Immature natural killer cell (primary cell): ENCODE measurements at regions not wholly inside any gene's neighbourhood (a gene's known extent, or its start where the extent isn't known, plus 50 kb on each side); places are given as distances from the start of the nearest gene placed in this dataset.
"Not testable (repeated sequence)": the region's sequence is repeated elsewhere in the genome, so short reads cannot be mapped to it uniquely, and the experiment has no call there.

Experiments
- DNase-seq, 3 donors: peaks; one replicate each; pipeline ENCODE4 v3.0.0; 2022; ENCODE audit warnings: mixed read lengths in 1 of 3
- H3K27ac Mint-ChIP-seq, 6 donors: one replicate each; pipeline ENCODE4 v1.8.0; 2020; ENCODE audit warnings: mixed read lengths in 6 of 6, mild to moderate bottlenecking in 5 of 6, inconsistent platforms in 4 of 6, moderate library complexity in 3 of 6
- H3K27me3 Mint-ChIP-seq, 3 donors: one replicate each; pipeline ENCODE4 v1.8.0; 2020 to 2021; ENCODE audit warnings: low read depth in 3 of 3, mild to moderate bottlenecking in 3 of 3, mixed read lengths in 3 of 3, moderate library complexity in 3 of 3, inconsistent platforms in 1 of 3
- H3K36me3 Mint-ChIP-seq, 3 donors: one replicate each; pipeline ENCODE4 v1.8.0; 2020; ENCODE audit warnings: mixed read lengths in 3 of 3, inconsistent platforms in 2 of 3, mild to moderate bottlenecking in 2 of 3
- H3K4me1 Mint-ChIP-seq, 2 donors: one replicate each; pipeline ENCODE4 v1.8.0; 2020; ENCODE audit warnings: inconsistent platforms in 2 of 2, mild to moderate bottlenecking in 2 of 2, mixed read lengths in 2 of 2, moderate library complexity in 1 of 2
- H3K4me3 Mint-ChIP-seq, 5 donors: one replicate each; pipeline ENCODE4 v1.8.0; 2020; ENCODE audit warnings: mild to moderate bottlenecking in 5 of 5, mixed read lengths in 5 of 5, inconsistent platforms in 3 of 5, moderate library complexity in 3 of 5
- H3K9me3 Mint-ChIP-seq, 6 donors: one replicate each; pipeline ENCODE4 v1.8.0; 2020; ENCODE audit warnings: mild to moderate bottlenecking in 6 of 6, mixed read lengths in 6 of 6, inconsistent platforms in 4 of 6, moderate library complexity in 3 of 6

DNA sequence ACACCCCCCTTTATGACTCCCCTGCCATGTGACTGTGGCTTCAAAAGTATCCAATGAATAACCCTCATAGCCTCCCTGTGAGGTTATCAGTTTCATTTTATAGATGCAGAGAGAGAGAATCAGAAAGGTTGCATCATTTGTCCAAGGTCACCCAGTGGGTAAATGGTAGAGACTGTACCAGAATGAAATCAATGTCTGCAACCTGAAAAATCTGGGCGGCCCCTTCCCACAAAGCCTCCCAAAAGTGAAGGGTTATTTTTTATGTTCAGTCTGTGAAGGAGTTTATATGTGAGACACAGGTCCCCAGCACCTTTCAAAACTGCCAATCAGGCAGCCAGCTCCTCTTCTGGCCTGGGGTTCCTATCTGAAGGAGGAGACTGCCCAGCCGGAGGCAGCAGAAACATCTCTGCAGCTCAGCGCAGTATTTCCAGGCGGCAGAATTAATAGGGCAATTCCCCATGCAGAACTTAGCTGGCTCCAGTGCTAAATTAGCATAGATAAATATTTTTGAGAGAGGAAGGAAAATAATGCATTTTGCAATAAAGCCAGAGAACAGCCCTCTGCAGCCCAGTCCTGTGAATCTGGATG, 130.8 kb upstream of the PRR20G start:
- peaks cover 0 to 2% (median 0%) of the 10 kb centered on the region in 6 donors for H3K9me3 Mint-ChIP-seq
- no peak overlapping the region for H3K27ac Mint-ChIP-seq
- no peaks in the 10 kb centered on the region for H3K36me3 Mint-ChIP-seq
- DNase-seq = no peak
- no peaks in the 10 kb centered on the region for H3K4me1 Mint-ChIP-seq
- H3K27me3 Mint-ChIP-seq = peaks cover 4 to 19% (median 5%) of the 10 kb centered on the region in 3 donors
- H3K4me3 Mint-ChIP-seq = no peak overlapping the region

DNA sequence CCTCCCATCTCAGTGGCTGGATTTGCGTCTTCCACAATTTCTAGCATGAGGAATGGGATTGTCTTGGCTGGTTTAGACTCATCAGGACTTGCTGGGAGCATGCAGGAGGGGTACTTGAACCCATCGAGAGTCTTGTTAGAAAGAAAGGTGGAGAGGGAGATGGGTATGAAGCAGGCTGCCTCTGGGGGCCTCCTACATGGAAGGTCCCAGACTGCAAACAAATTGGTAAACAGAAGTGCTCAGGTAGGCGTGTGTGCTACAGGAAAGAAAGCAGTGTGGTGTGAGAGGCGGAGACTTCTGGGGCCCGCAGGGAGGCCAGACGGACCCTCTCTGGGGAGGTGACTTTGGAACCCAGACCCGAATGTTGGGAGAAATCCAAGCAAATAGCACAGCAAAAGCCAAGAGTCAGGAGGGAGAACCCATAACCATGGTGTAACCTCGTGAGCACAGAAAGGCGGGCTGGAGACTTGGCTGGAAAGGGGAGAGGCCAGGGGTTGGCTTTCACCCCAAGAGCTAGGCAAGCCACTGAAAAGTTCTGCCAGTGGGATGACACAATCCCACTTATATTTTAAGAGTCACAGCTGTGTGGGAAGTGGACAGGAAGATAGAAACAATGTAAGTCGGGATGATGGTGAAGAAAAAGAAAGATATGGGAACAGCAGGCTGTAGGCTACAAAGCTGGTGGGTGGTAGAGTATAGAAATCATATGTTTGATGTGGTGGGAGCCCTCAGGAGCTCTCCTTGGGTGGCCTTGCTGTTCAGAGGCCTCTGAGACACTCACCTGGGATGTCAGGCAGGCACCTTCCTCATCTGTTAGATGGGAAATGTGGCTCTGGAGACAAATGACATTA, 130.1 kb upstream of the PRR20G start:
- peaks cover 4 to 20% (median 9%) of the 10 kb centered on the region in 3 donors for H3K27me3 Mint-ChIP-seq

DNA sequence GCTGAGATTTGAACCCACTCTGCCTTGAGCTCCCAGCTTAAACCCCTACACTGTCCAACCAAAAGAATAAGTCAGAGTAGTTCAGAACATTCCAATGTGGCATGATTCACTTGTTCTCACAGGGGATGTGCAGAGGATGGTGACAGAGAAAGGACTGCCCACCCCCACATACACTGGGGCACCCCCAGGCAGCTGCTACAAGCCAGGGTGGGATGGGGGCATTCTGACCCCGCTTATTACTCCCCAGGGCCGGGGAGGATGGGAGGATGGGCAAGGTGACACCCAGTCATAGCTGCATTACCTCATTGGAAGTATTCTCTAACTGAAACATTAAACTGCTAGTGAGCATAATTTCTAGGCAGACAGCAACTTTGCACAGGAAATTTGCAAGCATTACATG, 126.0 kb upstream of the PRR20G start:
- H3K27ac Mint-ChIP-seq = no peak overlapping the region
- H3K9me3 Mint-ChIP-seq = peaks cover 0 to 4% (median 0%) of the 10 kb centered on the region in 6 donors
- no peaks in the 10 kb centered on the region for H3K4me1 Mint-ChIP-seq
- H3K36me3 Mint-ChIP-seq = no peaks in the 10 kb centered on the region
- H3K4me3 Mint-ChIP-seq = no peak overlapping the region
- H3K27me3 Mint-ChIP-seq = peaks cover 2 to 18% (median 4%) of the 10 kb centered on the region in 3 donors
- DNase-seq = no peak

More for the DNA sequence above, 130.1 kb upstream of the PRR20G start:
- Mint-ChIP-seq H3K4me1 (no peaks in the 10 kb centered on the region), H3K9me3 (peaks cover 0 to 4% (median 0%) of the 10 kb centered on the region in 6 donors), H3K36me3 (no peaks in the 10 kb centered on the region), H3K4me3 (no peak overlapping the region), H3K27ac (no peak overlapping the region)
- no peak for DNase-seq

DNA sequence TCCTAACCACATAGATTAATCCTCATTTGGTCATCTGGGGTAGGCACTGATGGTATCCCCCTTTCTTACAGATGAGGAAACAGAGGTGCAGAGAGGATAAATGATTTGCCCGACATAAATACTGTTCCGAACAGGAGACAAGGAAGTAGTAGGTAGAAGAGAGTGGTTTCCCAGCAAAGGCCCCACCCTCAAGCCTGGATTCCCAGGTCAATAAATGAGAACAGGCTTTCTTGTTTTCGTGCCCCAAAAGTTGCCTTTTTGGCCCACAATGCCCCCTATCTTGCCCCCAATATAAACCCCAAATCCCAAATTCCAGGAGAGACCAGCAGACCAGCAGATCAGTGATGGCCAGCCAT, 125.5 kb upstream of the PRR20G start:
- H3K4me1 Mint-ChIP-seq = no peaks in the 10 kb centered on the region
- H3K9me3 Mint-ChIP-seq = peaks cover 0 to 4% (median 0%) of the 10 kb centered on the region in 6 donors
- H3K36me3 Mint-ChIP-seq = no peaks in the 10 kb centered on the region
- no peak for DNase-seq
- H3K27me3 Mint-ChIP-seq = peaks cover 2 to 18% (median 4%) of the 10 kb centered on the region in 3 donors
- no peak overlapping the region for H3K4me3 Mint-ChIP-seq
- H3K27ac Mint-ChIP-seq = no peak overlapping the region

DNA sequence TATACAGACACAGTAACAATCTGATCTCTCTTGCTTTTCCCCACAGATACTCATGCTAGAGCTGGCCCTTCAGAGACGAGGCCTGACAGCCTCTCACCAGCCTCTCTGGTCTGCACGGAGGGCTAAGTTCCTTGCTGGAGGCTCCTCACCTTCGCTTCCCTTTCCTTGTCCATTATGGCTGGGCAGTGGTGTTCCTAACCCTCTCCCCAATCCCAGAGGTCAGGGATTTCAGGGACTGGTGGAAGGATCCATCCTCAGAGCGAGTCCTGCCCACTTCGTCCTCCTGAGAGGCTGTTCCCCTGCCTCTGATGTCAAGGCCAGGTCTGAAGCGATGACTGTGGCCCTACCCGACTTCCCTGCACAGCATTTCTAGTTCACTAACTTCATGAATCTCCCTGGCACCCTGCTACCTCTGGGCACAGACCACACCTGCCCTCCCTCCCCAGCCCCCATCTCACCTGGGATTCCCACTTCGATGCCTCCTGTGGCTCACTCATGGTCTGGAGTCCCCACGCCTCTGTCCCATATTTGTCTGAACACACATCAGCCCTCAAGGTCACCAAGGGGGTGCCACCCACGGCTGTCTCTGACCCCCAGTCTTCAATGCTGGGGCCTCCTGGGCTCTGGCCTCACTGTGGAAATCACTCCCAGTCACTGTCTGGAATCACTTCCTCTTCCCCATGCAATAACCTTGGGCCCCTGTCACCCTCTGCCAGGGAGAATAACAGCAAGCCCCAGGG, 124.9 kb upstream of the PRR20G start:
- no peak overlapping the region for H3K4me3 Mint-ChIP-seq

DNA sequence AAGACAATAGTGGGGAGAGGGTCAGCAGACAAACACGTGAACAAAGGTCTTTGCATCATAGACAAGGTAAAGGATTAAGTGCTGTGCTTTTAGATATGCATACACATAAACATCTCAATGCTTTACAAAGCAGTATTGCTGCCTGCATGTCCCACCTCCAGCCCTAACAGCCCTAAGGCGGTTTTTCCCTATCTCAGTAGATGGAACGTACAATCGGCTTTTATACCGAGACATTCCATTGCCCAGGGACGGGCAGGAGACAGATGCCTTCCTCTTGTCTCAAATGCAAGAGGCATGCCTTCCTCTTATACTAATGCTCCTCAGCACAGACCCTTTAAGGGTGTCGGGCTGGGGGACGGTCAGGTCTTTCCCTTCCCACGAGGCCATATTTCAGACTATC, 124.0 kb upstream of the PRR20G start:
- not testable (repeated sequence) for H3K9me3 Mint-ChIP-seq, H3K36me3 Mint-ChIP-seq, DNase-seq, H3K4me1 Mint-ChIP-seq, H3K4me3 Mint-ChIP-seq, H3K27ac Mint-ChIP-seq
- H3K27me3 Mint-ChIP-seq = peaks cover 2 to 14% (median 5%) of the 10 kb centered on the region in 3 donors

More for the DNA sequence above, 124.9 kb upstream of the PRR20G start:
- no peak for DNase-seq
- H3K27ac Mint-ChIP-seq = no peak overlapping the region
- no peaks in the 10 kb centered on the region for H3K4me1 Mint-ChIP-seq
- peaks cover 0 to 4% (median 0%) of the 10 kb centered on the region in 6 donors for H3K9me3 Mint-ChIP-seq
- no peaks in the 10 kb centered on the region for H3K36me3 Mint-ChIP-seq
- H3K27me3 Mint-ChIP-seq = peaks cover 2 to 18% (median 4%) of the 10 kb centered on the region in 3 donors

DNA sequence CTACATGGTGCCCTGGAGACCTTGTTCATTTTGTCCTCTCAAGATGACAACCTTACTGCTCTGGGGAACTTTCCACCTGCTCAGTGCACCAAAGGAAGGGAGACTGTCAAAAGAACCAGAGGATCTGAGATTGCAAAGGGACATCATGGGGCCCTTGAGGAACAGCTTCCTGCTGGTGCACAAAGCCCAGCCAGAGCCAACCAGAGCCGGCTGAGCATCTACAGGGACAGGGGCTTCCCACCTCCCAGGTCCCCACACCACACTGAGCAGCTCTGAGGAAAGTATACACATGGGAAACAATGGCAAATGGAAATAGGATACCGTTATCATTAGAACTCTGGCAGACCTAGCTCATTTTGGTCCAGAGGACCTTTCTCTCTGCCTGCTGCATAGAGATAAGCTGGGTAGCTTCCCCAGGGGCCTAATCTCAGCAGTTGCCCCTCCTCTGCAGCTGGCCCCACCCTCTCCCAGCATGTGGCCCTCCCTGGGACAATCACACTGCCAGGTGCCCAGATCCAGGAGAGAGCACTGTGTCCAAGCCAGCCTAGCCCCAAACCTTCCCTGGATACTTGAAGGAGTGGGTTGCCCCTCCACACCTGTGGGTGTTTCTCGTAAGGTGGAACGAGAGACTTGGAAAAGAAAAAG, 123.4 kb upstream of the PRR20G start:
- Mint-ChIP-seq H3K4me3 (no peak overlapping the region), H3K27ac (no peak overlapping the region), H3K27me3 (peaks cover 2 to 14% (median 8%) of the 10 kb centered on the region in 3 donors), H3K36me3 (no peaks in the 10 kb centered on the region), H3K4me1 (no peaks in the 10 kb centered on the region), H3K9me3 (peaks cover 0 to 2% (median 0%) of the 10 kb centered on the region in 6 donors)
- DNase-seq = no peak

DNA sequence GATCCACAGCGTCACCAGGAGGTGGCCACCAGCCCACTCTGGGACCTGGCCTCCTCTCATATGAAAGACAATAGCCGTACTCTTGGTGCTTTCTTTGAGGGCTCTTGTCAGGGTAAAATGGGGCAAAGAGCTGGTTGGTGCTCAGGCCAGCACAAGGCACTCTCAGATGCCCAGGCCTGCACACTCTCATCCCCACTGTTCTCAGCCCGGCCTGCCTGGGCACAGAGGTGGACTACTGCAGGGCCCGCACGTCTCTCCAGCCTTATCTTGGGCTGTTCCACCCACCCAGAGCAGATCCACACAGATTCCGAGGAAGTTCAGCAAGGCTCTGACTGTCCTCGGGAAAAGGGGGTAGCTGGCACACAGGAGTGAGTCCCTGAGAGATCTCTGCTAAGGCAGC, 122.8 kb upstream of the PRR20G start:
- no peak overlapping the region for H3K27ac Mint-ChIP-seq
- peaks cover 2 to 13% (median 9%) of the 10 kb centered on the region in 3 donors for H3K27me3 Mint-ChIP-seq

DNA sequence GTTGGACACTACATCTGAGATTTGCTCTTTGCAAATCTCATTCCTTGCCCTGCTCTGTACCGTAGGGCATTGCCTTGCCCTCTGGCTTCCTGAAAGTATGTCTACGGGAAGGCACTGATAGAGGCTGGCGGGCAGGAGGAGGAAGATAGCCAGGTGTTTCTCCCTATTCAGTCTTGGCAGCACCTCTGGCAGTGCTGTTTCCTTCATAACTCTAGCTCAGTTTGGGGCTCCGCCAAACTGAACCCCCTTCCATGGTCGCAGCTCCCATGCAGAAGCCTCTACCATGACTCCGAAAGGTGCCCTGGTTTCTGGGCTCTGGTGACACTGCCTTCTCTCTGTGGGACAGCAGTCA, 122.3 kb upstream of the PRR20G start:
- H3K4me3 Mint-ChIP-seq = no peak overlapping the region
- peaks cover 0 to 2% (median 0%) of the 10 kb centered on the region in 6 donors for H3K9me3 Mint-ChIP-seq
- H3K27ac Mint-ChIP-seq = no peak overlapping the region
- no peaks in the 10 kb centered on the region for H3K36me3 Mint-ChIP-seq
- DNase-seq = no peak
- H3K4me1 Mint-ChIP-seq = no peaks in the 10 kb centered on the region
- peaks cover 2 to 13% (median 10%) of the 10 kb centered on the region in 3 donors for H3K27me3 Mint-ChIP-seq

More for the DNA sequence above, 122.8 kb upstream of the PRR20G start:
- H3K36me3 Mint-ChIP-seq = no peaks in the 10 kb centered on the region
- peaks cover 0 to 2% (median 0%) of the 10 kb centered on the region in 6 donors for H3K9me3 Mint-ChIP-seq
- DNase-seq = no peak
- H3K4me3 Mint-ChIP-seq = no peak overlapping the region
- no peaks in the 10 kb centered on the region for H3K4me1 Mint-ChIP-seq

DNA sequence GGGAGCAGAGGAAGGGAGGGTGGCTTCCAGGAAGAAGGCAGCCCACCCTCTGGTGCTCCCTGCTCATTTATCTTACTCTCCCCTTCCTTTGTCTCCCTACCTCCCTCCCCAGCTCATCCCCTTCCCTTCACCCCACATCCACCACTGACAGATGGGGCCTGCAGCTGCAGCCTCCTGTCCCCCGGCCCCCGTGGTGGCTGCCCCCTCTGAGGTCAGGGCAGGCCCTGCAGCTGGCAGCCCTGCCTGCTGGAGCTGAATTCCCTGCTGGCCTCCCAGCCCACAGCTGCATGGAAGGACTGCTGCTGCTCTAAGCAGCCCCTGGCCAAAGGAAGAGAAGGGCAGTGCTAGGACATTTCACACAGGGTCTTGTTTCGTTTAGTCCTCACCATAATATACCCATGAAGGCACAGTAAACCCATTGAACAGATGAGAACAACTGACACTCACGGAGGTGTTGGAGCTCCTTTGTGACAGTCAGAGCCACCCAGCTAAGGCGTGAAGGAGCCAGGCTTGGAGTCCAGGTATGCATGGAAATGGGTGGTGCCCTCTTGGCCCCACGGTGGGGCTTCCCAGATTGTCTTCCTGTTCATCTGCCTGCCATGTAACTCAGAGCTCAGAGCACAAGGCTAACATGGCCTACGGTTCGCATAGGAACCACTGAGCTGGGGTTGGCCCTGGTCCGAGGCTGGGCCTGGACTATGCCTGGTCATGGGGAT, 121.7 kb upstream of the PRR20G start:
- H3K4me3 Mint-ChIP-seq = no peak overlapping the region
- no peak for DNase-seq
- H3K4me1 Mint-ChIP-seq = no peaks in the 10 kb centered on the region
- peaks cover 2 to 13% (median 10%) of the 10 kb centered on the region in 3 donors for H3K27me3 Mint-ChIP-seq
- H3K9me3 Mint-ChIP-seq = peaks cover 0 to 2% (median 0%) of the 10 kb centered on the region in 6 donors
- H3K27ac Mint-ChIP-seq = no peak overlapping the region
- H3K36me3 Mint-ChIP-seq = no peaks in the 10 kb centered on the region

DNA sequence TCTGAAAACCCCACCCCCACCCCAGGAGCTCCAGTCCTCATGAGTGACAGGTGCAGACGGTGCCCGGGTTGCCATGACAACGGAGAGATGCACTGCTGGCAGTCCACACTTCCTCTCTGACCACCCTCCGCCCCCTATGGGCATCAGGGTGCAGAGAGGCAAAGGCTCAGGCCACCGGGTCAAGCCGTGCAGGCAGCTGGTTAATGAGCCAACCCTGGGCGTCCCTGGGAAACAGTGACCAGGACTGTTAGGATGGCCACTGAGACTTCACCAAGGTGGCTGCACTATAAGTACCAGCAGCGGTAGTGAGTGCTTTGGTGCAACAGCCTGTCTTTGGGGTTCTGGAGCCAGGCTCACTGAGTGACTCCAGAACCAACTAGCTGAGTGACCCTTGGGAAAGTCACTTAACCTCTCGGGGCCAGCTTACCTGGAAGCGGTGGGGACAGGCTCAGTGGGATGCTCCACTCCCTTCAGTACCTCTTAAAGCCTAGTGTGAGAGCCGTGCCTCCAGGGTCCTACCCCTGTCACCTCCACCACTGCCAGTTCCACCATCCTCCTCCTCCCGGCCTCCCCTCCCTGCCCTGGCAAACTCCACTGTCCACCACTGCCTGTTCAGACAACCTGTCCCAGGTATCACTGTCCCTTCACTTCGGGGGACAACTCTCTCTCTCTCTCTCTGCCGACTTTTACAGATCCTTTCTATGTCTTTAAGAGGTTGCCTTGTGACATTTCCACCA, 121.0 kb upstream of the PRR20G start:
- Mint-ChIP-seq H3K9me3 (peaks cover 0 to 2% (median 0%) of the 10 kb centered on the region in 6 donors), H3K27ac (no peak overlapping the region), H3K27me3 (peaks cover 0 to 10% (median 7%) of the 10 kb centered on the region in 3 donors), H3K4me3 (no peak overlapping the region), H3K4me1 (no peaks in the 10 kb centered on the region), H3K36me3 (no peaks in the 10 kb centered on the region)
- DNase-seq = no peak

DNA sequence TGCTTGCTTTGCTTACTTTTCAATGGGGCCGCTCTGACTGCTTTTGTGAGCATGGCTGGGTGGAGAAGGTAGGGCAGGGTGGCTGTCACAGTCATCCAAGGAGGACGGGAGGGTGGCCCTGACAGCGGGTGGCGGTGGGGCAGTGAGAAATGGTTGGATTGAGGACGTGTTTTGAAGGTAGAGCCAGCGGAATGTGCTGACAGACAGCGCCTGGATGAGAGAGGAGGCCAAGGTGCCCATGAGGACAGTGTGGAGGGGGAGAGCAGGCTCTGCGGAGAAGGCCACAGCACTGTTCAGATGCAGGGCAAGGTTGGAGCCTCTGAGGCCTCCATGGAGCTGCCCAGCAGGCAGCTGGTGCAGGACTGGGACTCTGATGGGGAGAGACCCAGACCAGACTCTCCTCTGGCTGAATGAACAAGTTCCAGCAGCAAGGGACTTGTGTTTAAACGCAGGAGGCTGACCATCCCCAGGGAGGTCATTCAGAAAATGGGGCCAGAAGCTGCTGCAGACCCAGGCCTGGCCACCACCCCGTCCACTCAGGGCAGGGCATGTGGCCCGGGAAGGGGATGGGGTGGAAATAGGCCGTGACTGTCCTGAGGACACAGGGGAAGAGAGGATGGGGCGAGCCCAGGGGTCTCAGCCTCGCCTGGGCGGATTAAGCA, 120.3 kb upstream of the PRR20G start:
- Mint-ChIP-seq H3K4me1 (no peaks in the 10 kb centered on the region), H3K36me3 (no peaks in the 10 kb centered on the region), H3K9me3 (peaks cover 0 to 1% (median 0%) of the 10 kb centered on the region in 6 donors), H3K4me3 (no peak overlapping the region), H3K27ac (no peak overlapping the region), H3K27me3 (peaks cover 0 to 7% (median 5%) of the 10 kb centered on the region in 3 donors)
- DNase-seq = no peak
